ENCODE measurements at regions not wholly inside any gene's neighbourhood (a gene's known extent, or its start where the extent isn't known, plus 50 kb on each side); places are given as distances from the start of the nearest gene placed in this dataset.

DNA sequence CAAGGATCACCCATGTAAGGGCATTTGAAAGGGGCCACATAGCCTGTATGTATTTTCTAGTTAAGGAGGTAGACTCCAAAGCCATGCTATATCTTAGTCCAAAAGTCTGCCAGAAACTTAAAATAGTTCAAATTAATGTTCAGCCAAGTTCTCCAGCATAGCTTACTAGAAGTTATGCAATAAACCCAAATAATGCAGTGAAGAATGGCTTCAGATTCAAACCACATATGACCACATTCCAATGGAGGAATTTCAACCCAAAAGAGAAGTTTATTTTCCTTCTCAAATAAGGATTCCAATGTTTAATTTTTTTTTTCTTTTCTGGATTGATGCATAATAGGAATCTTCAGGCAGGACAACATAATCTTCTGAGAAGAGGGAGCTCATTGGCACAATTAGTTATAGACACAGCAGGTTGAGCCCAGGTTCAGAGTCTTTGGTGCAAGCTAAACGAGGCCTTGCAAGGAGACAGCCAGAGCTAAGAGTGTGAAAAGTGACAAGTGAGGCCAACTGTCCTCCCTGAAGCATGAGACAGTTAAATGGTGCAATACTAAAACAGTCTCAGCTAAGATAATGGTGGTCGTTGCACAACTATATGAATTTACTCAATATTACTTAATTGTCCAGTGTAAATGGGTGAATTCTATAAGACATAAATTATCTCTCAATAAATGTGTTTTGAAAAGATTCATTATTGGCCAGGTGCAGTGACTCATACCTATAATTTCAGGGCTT is 598.8 kb upstream of the CDH4 start:
- no peak for DNase-seq

DNA sequence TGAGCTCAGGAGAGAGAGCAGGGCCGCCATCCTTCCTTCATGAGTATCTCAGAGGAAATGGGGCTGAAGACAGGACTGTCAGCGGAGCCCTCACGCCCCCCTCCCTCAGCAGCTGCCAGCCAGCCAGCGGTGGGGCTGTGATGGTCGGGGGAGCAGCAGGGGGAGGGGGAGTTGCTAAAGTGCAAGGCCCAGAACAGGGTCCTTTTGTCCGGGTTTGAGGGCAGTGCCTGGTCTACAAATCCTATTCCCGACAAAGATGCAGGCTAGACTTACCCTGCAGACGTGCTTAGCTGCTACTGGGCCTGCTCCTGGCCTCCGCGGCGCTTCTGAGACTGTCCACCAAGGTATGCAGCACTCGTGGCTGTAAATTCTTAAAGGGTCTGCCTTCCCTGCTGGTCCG is 593.4 kb upstream of the CDH4 start:
- DNase-seq, result no peak

DNA sequence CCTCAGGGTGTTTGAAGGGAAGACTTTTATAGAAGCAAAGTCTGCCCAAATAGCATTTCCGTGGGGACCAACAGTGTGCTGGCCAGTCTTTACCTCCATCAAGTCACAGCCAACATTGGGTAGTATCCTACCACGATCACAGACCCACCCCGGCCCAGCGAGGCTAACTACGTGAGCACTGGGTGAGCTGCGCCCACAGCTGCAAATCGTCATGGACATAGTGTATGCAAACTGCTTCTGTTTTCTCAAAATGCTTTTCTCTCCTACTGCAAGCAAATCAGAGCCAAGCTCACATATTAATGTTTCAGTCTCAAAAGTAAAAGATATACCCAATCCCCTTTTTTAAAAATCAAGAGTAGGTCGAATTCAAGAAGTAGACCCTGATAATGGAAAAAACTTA is 592.8 kb upstream of the CDH4 start:
- no peak for DNase-seq

DNA sequence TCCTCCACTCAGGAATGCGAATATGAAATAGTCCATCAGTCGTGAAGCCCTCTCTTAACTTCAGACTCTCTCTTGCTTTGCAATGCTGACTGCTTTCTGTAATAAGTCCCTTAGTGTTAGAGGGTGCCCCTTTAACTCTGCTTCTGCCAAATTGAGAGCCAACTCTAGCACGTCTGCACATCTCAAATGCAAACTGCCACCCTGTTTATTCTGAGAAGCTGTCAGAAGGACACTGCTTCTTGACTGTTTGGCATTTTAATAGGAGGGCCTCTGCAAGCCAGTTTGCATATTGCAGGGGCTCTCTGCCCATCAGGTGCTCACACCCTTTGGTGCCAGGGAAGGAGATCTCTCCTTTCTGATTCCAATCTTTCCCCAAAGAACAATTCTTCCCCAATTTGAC is 589.8 kb upstream of the CDH4 start:
- DNase-seq, result no peak

DNA sequence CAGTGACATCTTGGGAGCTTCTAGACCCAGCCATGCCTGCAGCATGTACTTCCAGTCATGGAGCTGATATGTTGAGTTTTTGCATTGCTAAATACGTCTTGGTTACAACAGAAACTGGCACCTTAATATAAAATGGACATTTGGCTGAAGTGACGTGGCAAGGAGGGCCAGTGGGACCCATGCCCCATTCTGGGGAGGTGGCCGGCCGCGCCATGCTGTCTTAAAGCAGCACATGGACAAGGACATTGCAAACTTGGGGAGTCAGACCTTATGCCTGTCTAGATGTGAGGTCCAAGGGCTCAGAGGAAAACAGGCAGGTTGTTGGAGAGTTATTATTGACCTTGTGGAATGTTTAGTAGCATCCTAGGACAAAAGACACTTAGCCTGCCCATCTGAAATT is 588.0 kb upstream of the CDH4 start:
- no peak for DNase-seq

DNA sequence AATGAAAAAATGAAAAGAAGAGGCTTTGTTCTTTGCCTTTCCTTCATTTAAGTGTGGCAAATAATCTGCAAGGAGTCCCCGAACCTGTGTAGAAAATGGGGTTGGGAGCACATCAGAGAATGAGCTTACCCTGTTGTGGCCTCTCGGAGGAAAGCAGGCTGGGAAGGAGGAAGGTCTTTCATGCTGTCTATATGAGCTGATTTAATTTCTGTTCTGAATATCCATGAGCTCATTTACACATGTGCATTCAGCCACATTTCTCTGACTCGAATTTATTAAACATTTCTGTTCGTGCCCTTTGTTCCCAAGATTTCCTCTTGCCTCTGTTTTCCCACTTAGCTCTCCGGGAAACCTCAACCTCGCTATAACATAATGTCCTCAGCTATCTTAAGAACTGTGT is 584.4 kb upstream of the CDH4 start:
- DNase-seq, result no peak

DNA sequence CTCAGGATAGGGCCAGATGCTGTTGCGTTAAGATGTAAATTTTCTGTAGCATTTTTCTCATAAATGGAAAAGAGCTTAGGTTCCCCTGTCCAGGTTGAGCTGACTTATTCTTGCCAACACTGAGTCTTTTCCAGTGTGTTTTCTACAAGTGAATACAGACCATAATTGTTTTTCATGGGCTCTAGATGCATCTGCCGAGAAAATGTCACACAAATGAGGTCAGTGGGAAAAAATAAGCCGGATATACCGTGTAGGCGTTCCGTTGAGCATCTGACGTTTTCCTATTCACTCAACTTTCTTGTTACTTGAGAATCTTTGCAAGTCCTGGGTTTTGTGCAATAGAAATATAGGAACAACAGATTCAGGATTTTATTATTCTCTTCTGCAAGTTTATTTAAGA is 582.9 kb upstream of the CDH4 start:
- DNase-seq, result no peak

DNA sequence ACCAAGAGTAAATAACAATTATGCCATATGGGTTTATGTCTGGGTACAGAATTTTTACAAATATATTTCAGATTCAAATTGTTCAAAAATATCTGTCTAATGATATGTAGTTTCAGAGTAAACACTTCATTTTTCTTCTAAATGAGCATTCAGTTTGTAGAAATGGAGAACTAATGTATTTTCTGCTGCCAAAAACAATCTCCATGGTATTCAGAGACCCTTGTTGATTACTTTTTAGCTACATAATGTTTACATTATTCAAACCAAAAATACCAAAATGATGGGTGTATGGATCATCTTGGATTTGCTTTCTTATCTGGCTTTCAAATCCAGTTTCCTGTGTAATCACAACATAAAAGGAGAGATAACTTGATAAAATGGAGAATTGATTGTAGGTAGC is 576.0 kb upstream of the CDH4 start:
- no peak for DNase-seq

DNA sequence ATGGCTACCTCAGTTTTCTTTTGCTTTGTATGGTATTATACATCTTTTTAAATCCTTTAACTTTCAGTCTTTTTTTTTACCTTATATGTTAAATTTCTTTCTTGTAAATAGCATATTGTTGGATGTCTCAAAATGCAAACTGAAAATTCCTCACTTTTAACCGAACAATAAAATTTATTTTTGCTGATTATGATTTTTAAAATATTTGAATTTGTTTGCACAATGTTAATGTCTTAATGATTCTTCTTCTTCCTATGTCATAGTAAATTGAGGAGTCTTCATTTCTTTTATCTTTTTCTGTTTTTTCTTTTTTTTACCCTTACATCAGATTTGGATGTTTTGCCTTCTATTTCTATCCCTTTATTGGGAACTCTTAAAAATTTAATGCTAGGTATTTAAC is 574.2 kb upstream of the CDH4 start:
- DNase-seq, result no peak

DNA sequence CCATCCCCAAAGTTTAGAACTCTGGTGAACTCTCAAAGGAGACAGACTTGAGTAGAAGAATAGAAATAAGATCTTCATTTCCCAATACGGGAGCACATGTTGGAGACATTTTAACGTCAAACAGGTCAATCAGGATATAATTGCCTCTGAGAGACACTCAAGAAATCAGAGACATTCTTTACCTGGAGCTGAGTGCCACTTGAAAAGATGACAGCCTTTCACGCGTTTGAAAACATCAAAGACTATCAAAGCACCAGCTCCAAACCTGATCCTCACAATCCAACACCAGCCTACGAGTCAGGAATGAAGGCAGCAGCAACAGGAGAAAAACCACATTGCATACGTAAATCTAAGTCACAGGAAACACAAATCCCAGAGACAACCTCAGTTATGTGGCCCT is 571.5 kb upstream of the CDH4 start:
- no peak for DNase-seq

DNA sequence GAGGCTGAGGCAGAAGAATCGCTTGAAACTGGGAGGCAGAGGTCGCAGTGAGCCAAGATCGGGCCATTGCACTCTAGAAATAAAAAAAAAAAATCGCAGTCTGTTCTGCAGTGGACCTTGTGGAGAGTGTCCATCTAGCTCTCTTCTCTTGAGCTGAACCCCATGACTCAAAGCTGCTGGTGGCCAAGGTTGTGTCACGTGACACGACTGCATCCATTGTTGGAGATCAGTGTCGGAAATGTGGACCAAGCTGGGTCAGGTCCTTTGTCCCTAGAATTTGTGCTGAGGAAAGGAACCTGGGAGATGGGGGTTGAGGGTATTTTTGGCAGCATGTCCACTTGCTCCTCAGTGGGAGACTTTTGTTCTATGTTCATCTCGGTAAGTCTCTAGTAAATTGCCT is 564.8 kb upstream of the CDH4 start:
- no peak for DNase-seq

DNA sequence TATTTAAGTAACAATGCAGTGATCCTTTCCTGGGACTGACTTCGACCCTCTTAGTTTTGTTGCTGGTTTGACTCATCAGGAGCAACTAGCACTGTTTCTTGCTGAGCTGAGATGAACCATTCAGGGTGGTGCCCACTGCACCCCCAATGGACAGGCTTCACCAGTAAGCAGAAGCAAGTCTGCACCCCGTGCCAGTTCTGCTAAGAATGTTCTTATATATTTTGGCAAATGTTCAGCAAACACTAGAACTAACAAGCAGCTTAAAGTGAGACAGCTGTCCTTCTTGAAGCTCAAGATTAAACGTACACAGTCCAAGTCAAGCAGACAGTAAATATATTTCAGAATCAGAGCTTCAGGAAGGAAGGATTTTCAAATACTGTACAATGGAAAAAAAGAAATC is 561.3 kb upstream of the CDH4 start:
- DNase-seq, result no peak

DNA sequence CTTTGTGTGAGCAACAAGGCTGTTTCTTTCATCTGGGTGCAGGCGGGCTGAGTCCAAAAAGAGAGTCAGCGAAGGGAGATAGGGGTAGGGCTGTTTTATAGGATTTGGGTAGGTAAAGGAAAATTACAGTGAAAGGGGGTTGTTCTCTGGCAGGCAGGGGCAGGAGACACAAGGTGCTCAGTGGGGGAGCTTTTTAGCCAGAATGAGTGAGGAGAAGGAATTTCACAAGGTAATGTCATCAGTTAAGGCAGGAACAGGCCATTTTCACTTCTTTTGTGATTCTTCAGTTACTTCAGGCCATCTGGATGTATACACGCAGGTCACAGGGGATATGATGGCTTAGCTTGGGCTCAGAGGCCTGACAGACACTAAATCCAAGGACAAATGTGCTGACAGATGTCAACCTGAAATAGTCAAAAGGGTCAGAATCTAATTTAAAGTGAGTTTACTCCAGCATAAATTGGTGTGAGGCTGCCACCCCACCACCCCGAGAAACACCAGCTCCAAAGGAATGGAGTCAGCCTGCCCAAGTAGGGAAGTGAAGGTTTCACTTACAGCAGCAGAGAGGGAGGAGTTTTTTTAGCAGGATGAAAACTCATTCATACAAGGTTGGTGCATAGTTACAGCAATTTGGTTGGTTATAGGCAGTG is 560.0 kb upstream of the CDH4 start:
- no peak for DNase-seq

DNA sequence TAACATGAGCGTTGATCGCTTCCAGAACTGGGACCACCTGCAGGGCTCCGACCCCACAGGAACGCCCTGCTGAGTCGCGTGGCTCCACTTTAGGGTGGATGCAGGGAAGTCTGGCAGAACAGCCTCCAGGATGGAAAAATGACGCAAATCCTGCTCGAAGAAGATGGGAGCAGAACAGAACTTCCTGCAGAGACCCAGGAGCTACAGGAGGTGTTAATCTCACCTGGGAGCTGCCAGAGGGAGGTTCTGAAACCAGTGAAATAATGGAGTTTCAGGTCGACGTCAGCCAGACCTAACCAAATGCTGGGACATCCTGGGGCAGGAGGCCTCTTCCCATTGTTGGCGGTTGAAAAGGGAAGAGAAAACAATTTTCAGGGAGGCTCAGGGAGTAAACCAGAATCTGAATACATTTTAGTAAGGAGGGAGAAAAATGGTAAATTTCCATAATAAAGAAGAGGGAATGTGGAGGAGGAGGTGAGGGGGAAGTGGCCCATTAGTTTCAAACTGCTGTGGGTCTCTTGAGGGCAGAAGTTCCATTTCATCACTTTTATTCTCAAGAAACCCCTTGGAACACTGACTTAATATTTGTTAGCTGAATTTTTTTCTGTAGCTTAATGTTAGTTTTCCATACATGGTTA is 558.4 kb upstream of the CDH4 start:
- DNase-seq, result no peak

DNA sequence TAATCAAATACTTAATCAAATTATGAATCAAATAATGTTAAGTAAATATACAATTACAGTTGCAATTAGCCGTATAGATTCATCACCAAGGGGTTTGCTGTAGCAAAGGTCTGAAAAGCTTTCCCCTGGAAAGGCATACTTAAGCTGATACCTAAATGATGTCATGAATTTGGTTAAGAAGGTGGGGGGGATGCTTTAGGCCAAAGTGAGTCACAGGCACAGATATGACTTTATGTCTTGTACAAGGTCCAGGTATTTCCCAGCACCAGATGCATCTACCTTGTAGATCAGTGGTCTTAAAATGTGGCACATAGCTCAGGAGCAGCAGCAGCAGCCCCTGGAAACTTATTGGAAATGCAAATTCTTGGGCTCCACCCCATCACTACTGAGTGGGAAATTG is 557.3 kb upstream of the CDH4 start:
- DNase-seq, result no peak

DNA sequence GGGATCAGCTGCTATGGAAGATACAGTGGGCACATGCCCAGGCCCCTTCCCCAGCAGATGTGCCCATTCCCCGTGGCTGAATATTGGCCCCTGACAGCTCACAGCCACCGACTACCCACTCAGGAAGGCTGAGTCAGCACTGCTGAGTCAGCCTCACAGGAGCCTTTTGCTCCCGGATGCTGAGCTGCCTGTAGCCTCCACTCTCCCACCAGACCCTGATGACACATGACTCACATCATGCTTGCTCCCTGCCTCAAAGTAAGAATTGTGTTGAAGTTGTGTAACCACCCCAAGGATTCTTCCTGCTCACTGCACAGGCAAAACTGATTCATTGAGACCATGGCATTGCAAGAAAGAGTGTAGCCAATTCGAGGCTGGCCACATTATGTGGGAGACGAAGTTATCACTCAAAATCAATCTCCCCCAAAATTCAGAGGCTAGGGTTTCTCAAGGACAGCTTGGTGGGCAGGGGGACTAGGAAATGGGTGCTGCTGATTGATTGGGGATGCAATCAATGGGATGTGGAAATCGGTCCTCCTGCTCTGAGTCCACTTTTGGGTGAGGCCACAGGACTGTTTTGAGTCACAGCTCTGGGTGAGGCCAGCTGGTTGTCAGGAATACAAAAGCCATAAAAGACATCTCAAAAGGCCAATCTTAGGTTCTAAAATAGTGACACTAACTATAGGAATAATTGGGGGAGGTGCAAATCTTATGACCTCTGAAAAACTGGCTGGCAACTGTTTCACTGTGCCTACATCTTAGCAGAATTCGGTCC is 556.6 kb upstream of the CDH4 start:
- DNase-seq, result no peak

DNA sequence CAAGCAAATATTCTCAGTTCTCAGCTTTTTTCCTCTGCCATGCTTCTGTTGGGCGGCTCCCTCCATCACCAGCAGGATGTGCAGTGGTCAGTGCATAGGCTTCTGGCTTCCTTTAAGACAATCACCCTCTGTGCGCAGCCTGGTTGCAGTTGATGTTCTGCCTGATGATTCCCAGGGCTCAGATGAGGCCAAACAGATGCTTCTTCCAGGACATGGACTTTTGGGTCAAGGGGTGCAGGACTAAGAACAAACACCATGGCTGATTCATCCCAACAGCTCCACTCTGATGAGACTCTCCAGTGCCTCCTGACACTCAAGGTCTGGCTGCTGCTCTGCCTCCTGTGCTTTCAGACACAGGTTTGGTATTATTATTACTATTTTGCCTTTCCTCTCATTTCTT is 554.8 kb upstream of the CDH4 start:
- DNase-seq, result no peak

DNA sequence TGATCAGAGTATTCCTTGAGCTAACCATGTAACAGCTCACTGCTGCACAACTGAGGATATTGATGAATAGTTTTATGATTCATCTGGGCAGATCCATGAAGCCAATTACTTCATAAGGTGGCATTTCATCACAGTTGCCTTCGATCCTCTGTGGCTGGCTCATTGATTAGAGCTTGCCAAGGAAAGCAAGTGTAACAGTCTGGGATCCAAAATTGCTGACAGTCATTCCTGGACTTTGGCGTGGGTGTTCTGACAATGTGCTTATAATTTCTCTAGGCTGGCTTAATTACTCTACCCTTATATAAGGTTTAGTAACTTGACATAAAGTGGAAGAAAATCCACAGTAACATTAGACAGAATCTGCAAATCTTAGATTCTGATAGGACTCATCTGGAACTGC is 551.3 kb upstream of the CDH4 start:
- DNase-seq, result no peak

DNA sequence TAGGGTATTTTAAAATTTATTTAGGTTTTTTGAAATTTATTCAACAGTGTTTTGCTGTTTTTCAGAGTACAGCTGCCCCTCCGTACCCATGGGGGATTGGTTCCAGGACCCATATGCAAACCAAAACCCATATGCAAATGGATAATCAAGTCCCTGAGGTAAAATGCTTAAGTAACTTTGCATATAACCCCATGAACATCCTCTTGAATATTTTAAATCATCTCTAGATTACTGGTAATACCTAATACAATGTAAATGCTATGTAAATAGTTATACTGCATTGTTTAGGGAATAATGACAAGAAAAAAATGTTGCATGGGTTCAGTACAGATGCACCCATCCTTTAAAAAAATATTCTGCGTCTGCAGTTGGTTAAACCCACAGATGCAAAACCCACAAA is 547.9 kb upstream of the CDH4 start:
- no peak for DNase-seq

DNA sequence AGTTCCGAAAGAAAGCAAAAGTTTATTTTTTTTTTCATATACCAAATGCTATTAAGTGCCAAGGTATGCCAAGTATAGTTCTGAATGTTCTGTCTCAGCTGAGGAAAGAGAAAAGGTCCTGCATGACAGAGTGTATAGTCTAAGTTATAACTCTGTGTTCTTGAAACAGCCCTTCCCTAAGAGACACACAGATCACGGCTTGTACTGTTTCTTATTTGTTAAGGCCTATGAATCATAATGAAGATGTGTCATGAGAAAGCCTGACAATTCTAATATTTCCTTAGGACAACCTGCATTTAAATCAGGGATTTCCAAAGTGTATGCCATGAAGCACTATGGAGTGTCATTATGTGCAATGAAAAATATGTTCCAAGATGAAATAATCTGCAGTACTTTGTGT is 538.7 kb upstream of the CDH4 start:
- no peak for DNase-seq

DNA sequence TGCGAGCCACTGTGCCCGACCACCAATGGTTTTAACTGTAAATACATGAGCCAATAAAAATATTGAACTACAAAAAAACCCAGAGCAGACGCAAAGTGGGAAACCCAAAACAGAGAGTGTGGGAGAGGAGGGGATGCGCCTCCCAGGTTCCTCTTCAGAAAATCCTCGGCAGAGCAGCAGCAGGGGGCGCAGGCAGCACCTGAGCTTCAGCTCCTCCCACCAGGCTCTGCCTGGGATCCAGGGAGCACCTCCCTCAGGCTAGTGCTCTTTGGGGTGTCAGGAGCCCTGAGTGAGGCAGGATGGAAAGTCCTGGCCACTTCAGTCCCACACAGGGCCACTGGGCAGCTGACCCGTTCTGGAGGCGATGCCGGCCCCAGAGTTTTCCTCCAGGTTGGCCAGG is 536.9 kb upstream of the CDH4 start:
- DNase-seq, result no peak

DNA sequence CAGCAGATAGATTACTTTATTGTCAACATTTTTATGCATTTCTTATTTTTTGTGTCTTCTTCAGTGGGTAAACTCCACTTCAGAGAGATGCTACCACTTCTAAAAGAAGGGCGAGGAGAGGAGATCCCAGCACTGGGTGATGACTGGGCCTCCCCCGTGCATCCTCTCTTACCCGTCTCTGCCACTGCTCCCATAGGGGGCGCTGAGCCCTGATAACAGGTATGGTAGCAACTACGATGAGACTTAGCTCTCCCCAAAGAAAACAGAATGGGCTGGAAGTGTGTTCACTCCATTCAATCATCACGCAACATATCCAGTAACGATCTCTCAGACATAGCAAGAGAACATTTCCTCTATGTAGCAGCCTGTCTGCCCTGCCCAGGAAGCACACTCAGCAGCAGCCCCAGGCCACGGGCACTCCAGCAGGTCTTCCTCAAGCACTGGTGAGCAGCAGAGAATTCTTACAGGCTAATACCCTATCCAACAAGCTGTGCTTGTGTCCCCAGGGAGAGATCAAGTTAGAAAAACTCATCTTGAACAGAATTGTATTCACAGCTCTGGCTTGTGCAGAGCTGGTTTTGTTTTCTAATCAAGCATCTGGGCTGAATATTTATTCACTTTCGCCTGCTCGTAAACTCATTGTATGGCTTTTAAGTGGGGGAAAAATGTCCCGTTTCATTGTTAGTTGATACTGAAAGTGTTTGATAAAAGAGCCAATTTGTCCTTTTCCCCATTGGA is 533.1 kb upstream of the CDH4 start:
- no peak for DNase-seq

DNA sequence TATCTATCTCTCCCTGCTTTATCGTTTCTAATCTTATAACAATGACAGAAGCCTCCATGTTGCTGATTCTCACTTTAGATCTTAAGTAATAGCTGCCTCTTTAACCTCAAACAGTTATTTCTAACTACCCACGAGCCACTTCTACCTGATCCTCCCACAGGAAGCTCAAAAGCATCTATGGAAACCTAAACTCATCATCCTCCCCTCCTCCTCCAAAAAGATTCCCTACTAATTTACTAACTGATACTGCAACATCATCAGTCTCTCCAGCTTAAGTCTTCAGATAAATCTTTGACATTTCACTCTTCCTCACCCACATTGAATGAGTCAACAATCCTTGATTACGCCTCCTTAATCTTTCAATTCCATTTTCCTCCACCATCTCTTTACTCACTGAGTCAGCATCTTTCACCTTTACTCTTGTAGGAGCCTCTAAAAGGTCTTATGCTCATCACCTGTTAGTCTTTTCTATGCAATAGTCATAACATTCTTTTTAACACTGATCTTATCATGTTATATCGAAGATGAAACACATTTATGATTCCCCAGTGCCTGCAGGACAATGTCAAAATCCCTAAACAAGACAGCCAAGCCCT is 526.7 kb upstream of the CDH4 start:
- no peak for DNase-seq

All from left hindlimb (tissue), 1 donor.